ENCODE measurements at regions not wholly inside any gene's neighbourhood (a gene's known extent, or its start where the extent isn't known, plus 50 kb on each side); places are given as distances from the start of the nearest gene placed in this dataset.

DNA sequence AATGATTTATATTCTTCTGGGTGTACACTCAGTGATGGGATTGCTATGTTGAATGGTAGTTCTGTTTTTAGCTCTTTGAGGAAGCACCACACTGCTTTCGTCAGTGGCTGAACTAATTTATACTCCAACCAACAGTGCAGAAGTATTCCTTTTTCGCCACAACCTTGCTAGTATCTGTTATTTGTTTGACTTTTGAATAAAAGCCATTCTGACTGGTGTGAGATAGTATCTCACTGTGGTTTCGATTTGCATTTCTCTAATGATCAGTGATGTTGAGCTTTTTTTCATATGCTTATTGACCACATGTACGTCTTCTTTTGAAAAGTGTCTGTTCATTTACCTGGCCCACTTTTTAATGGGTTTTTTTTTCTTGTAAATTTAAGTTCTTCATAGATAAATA is 583.8 kb upstream of the ARID1B start:
- TF ChIP-seq POLR2A (IDR thresholded peaks at IDR 0.05) (no peak), EP300 (IDR thresholded peaks at IDR 0.05; ENCODE audit: low read depth) (no peak), POLR2AphosphoS5 (IDR thresholded peaks at IDR 0.05) (no peak)
- TF ChIP-seq, protein P1, sequence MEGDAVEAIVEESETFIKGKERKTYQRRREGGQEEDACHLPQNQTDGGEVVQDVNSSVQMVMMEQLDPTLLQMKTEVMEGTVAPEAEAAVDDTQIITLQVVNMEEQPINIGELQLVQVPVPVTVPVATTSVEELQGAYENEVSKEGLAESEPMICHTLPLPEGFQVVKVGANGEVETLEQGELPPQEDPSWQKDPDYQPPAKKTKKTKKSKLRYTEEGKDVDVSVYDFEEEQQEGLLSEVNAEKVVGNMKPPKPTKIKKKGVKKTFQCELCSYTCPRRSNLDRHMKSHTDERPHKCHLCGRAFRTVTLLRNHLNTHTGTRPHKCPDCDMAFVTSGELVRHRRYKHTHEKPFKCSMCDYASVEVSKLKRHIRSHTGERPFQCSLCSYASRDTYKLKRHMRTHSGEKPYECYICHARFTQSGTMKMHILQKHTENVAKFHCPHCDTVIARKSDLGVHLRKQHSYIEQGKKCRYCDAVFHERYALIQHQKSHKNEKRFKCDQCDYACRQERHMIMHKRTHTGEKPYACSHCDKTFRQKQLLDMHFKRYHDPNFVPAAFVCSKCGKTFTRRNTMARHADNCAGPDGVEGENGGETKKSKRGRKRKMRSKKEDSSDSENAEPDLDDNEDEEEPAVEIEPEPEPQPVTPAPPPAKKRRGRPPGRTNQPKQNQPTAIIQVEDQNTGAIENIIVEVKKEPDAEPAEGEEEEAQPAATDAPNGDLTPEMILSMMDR (IDR thresholded peaks at IDR 0.05) = no peak
